Activated CD4-positive, alpha-beta memory T cell treated with anti-CD3 and anti-CD28 coated beads for 36 hours (primary cell): ENCODE measurements at regions not wholly inside any gene's neighbourhood (a gene's known extent, or its start where the extent isn't known, plus 50 kb on each side); places are given as distances from the start of the nearest gene placed in this dataset.

ENCODE experiments used
- CTCF ChIA-PET: fragments of 350-600 bp; sonication (Branson Sonifier 250); formaldehyde crosslinking; loops from one replicate; lab custom pipeline; 2021; ENCODE audit warnings: antibody characterized with exemption, inconsistent platforms; lab: Charles Lee
- POLR2A ChIA-PET: fragments of 350-600 bp; sonication (Branson Sonifier 250); formaldehyde crosslinking; loops from one replicate; lab custom pipeline; 2021; ENCODE audit warnings: antibody characterized with exemption; lab: Charles Lee
- DNase-seq: peaks from one replicate; pipeline ENCODE4 v3.0.0-alpha.2; 2020
- H3K27ac Mint-ChIP-seq: one replicate; pipeline ENCODE4 v1.8.0; 2021; ENCODE audit warnings: mixed read lengths
- H3K27me3 Mint-ChIP-seq: one replicate; pipeline ENCODE4 v1.8.0; 2021; ENCODE audit warnings: mixed read lengths
- H3K36me3 Mint-ChIP-seq: one replicate; pipeline ENCODE4 v1.8.0; 2021; ENCODE audit warnings: mixed read lengths
- H3K4me1 Mint-ChIP-seq: one replicate; pipeline ENCODE4 v1.8.0; 2021; ENCODE audit warnings: low read depth, mixed read lengths
- H3K4me3 Mint-ChIP-seq: one replicate; pipeline ENCODE4 v1.8.0; 2021; ENCODE audit warnings: mild to moderate bottlenecking, mixed read lengths
- H3K9me3 Mint-ChIP-seq: one replicate; pipeline ENCODE4 v1.8.0; 2021; ENCODE audit warnings: mixed read lengths
- intact Hi-C: fragments of 100-400 bp; cut with micrococcal nuclease; formaldehyde crosslinking; loops from one replicate; pipeline ENCODE4 v1.15.1; 2023

DNA sequence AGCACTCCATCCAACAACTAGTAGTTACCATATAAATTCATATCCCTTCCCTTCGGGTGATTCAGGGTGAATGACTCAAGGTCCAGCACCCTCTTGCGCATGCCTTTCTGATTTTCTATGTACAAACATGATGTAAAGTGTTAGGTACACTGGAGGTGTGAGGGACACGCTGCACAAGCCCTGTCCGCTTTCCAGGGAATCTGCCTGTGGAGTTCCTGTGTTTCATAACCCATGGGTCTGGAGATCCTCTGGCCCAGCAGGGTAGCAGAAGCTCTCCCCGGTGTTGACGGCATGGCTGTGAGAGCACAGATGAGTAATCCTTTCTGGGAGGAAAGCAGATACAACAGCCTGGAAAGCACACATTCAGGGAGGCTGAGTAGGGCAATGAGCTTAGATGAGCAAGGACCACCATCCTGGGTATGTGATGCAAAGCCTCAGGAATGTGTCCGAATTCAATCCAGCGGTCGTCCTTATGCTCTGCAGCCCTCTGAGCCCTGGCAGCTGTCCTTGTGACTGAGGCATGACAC lies 142.9 kb upstream of the TP63 start:
- intact Hi-C loops = no loop called here
- Mint-ChIP-seq H3K36me3 (no peaks in the 10 kb centered on the region), H3K27ac (no peak overlapping the region), H3K4me1 (no peaks in the 10 kb centered on the region), H3K27me3 (no peaks in the 10 kb centered on the region), H3K9me3 (peaks cover 4% of the 10 kb centered on the region), H3K4me3 (no peak overlapping the region)
- POLR2A ChIA-PET = no interaction called here
- DNase-seq = no peak
- CTCF ChIA-PET = no interaction called here

DNA sequence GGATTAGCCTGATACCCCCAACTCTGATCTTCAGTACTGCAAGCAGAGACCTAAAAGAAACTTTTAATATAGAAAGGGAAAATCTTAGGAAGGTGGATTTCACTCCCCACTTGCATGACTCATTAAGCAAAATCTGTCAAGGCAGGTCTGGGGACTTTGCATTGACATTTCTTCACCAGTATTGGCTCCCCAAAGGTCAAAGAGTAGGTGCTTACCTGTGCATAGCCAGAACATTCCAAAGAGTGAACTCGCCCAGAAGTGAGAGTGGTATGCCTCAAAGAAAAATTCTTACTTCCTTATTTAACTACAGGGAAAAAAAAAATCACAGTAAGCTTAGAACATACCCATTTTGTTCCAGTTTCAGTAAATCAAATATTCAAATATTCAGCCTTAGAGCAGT lies 140.9 kb upstream of the TP63 start:
- Mint-ChIP-seq H3K9me3 (peaks cover 4% of the 10 kb centered on the region), H3K27me3 (no peaks in the 10 kb centered on the region), H3K36me3 (no peaks in the 10 kb centered on the region), H3K4me1 (no peaks in the 10 kb centered on the region), H3K4me3 (no peak overlapping the region), H3K27ac (no peak overlapping the region)
- ChIA-PET POLR2A (no interaction called here), CTCF (no interaction called here)
- DNase-seq = no peak
- intact Hi-C loops = no loop called here

GRCh38 chr3:189490749-189491148 lies 140.4 kb upstream of the TP63 start:
- Mint-ChIP-seq H3K27ac (no peak overlapping the region), H3K27me3 (no peaks in the 10 kb centered on the region), H3K36me3 (no peaks in the 10 kb centered on the region), H3K9me3 (no peaks in the 10 kb centered on the region), H3K4me3 (no peak overlapping the region), H3K4me1 (no peaks in the 10 kb centered on the region)
- intact Hi-C loops = no loop called here
- CTCF ChIA-PET = no interaction called here
- POLR2A ChIA-PET = no interaction called here
- no peak for DNase-seq

GRCh38 chr3:189491831-189492230 lies 139.4 kb upstream of the TP63 start:
- H3K27ac Mint-ChIP-seq = no peak overlapping the region
- no peaks in the 10 kb centered on the region for H3K4me1 Mint-ChIP-seq
- no peaks in the 10 kb centered on the region for H3K9me3 Mint-ChIP-seq
- POLR2A ChIA-PET = no interaction called here
- CTCF ChIA-PET = no interaction called here
- H3K36me3 Mint-ChIP-seq = no peaks in the 10 kb centered on the region
- H3K27me3 Mint-ChIP-seq = no peaks in the 10 kb centered on the region
- no peak for DNase-seq
- intact Hi-C loops = no loop called here
- no peak overlapping the region for H3K4me3 Mint-ChIP-seq

DNA sequence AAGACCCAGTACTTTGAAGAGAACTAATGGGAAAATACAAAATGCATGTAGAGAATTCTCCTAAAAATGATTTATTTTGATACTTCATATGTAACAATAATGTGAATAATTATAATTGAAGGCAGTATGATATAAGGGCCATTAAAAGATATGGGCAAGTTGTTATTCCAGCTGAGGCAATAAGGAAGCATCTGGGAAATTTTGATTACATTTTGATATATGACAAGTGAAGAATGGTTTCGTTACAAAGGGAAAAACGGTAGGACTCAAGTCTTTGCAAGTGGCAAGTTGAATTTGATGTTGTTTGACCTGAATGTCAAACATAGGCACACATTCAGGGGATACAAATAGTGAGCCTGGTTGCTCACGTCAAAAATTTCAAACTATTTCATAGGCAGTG lies 137.9 kb upstream of the TP63 start:
- ChIA-PET POLR2A (no interaction called here), CTCF (no interaction called here)
- Mint-ChIP-seq H3K36me3 (no peaks in the 10 kb centered on the region), H3K27ac (no peak overlapping the region), H3K27me3 (no peaks in the 10 kb centered on the region), H3K4me1 (no peaks in the 10 kb centered on the region), H3K4me3 (no peak overlapping the region), H3K9me3 (no peaks in the 10 kb centered on the region)
- intact Hi-C loops = no loop called here
- DNase-seq = no peak

DNA sequence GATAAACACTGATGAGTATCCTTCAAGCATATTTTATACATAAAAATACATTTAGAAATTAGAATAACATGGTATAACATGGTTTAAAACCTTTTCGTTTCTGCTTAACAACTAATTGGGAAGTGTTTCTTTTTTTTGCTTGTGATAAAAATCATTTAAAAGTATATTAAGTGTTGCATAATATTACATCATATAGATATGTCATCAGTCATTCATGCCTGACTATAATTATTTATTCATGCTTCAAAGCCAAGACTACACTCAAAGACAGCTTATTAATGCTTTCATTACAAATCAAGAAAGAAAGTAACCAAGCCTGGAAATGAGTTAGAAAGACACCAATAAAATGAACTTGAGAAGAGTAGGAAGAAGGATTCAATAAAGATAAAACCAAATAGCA lies 136.6 kb upstream of the TP63 start:
- ChIA-PET CTCF (no interaction called here), POLR2A (no interaction called here)
- H3K4me1 Mint-ChIP-seq = no peaks in the 10 kb centered on the region
- H3K27ac Mint-ChIP-seq = no peak overlapping the region
- no peaks in the 10 kb centered on the region for H3K27me3 Mint-ChIP-seq
- H3K4me3 Mint-ChIP-seq = no peak overlapping the region
- H3K36me3 Mint-ChIP-seq = no peaks in the 10 kb centered on the region
- intact Hi-C loops = no loop called here
- H3K9me3 Mint-ChIP-seq = no peaks in the 10 kb centered on the region
- DNase-seq = no peak

DNA sequence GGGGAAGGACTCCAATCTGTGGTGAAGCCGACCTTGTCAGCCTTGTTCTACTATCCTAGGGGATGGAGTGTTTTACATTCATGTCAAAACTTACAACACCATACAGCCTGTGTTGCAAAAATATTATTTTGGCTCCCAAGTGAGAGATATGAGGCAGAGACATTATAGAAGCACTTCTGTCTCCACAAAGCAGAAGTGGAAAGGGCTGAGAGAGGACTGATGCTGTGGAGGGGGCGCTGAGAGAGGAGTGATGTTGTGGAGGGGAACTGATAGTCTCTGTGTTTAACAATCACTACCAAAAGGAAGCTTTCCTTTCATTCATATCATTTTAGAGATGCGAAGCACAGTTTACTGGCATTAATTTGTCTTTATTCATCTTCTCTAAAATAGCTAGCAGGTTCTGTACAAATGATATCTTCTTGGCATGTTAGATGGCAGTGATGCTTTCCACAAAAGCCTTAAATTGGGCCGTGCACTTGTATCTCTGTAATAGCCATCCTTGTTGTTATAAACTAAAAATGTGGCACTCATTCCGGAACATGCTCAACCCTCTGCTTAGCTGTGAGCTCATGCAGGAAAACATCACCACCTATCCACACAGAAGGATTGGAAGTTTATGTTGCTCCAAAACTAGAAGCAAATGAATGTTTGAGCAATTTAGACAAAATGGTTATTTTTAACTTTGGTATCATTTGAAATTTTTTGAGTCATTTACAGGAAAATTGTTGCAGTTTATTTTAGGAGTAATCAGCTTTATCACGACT lies 134.6 kb upstream of the TP63 start:
- H3K36me3 Mint-ChIP-seq = no peaks in the 10 kb centered on the region
- H3K4me3 Mint-ChIP-seq = no peak overlapping the region
- H3K27ac Mint-ChIP-seq = no peak overlapping the region
- no peak for DNase-seq
- H3K27me3 Mint-ChIP-seq = no peaks in the 10 kb centered on the region
- intact Hi-C loops = no loop called here
- CTCF ChIA-PET = no interaction called here
- POLR2A ChIA-PET = no interaction called here
- H3K4me1 Mint-ChIP-seq = no peaks in the 10 kb centered on the region
- peaks cover 8% of the 10 kb centered on the region for H3K9me3 Mint-ChIP-seq

DNA sequence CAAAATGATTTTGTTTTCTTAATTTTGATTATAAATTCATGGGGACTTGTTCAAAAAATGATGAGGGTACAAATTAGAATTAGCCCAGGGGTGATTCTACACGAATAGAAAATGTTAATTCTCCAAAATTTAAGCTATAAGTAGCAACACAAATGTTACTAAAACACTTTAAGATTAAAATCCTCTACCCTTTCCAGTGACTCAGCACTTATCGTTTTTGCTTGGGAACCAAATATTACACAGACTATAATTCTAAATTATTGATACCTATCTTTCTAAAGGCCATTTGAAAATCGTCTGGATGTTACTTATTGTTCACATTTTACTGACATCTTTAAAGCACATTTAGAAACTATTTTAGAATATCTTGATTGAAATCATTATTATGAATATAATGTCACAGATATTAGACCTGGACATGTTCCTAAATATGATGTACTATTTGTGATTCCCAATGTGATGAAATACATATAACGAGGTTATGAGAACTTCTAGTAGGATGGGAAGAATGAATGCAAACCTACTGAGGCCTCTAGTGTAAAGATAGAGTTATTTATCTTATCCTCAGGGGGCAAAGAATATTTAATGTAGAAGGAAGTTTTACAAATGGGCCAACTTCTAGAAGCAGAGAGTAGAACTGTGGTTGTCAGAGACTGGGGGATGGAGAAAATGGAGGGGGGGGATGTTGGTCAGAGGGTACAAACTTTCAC lies 132.0 kb upstream of the TP63 start:
- CTCF ChIA-PET = no interaction called here
- peaks cover 12% of the 10 kb centered on the region for H3K4me1 Mint-ChIP-seq
- H3K4me3 Mint-ChIP-seq = no peak overlapping the region
- intact Hi-C loops = no loop called here
- no peak for DNase-seq
- H3K27me3 Mint-ChIP-seq = no peaks in the 10 kb centered on the region
- peaks cover 9% of the 10 kb centered on the region for H3K9me3 Mint-ChIP-seq
- POLR2A ChIA-PET = no interaction called here
- no peak overlapping the region for H3K27ac Mint-ChIP-seq
- no peaks in the 10 kb centered on the region for H3K36me3 Mint-ChIP-seq

GRCh38 chr3:189500299-189500698 lies 130.9 kb upstream of the TP63 start:
- no peak overlapping the region for H3K4me3 Mint-ChIP-seq
- intact Hi-C loops = no loop called here
- no peaks in the 10 kb centered on the region for H3K36me3 Mint-ChIP-seq
- DNase-seq = no peak
- no peak overlapping the region for H3K27ac Mint-ChIP-seq
- POLR2A ChIA-PET = no interaction called here
- H3K9me3 Mint-ChIP-seq = peaks cover 9% of the 10 kb centered on the region
- H3K4me1 Mint-ChIP-seq = peaks cover 12% of the 10 kb centered on the region
- CTCF ChIA-PET = no interaction called here
- no peaks in the 10 kb centered on the region for H3K27me3 Mint-ChIP-seq

GRCh38 chr3:189500798-189501495 lies 130.2 kb upstream of the TP63 start:
- H3K9me3 Mint-ChIP-seq = peaks cover 9% of the 10 kb centered on the region
- H3K36me3 Mint-ChIP-seq = no peaks in the 10 kb centered on the region
- CTCF ChIA-PET = no interaction called here
- no peak overlapping the region for H3K27ac Mint-ChIP-seq
- no peaks in the 10 kb centered on the region for H3K27me3 Mint-ChIP-seq
- DNase-seq = no peak
- intact Hi-C loops = no loop called here
- no peak overlapping the region for H3K4me3 Mint-ChIP-seq
- POLR2A ChIA-PET = no interaction called here
- peaks cover 12% of the 10 kb centered on the region for H3K4me1 Mint-ChIP-seq

- no peak for DNase-seq
- CTCF ChIA-PET = no interaction called here
- no peaks in the 10 kb centered on the region for H3K36me3 Mint-ChIP-seq
Observed at GRCh38 chr3:189502256-189502655, 128.9 kb upstream of the TP63 start.

GRCh38 chr3:189502676-189503257 lies 128.4 kb upstream of the TP63 start:
- Mint-ChIP-seq H3K4me1 (peaks cover 12% of the 10 kb centered on the region), H3K9me3 (peaks cover 9% of the 10 kb centered on the region), H3K27me3 (peaks cover 5% of the 10 kb centered on the region), H3K4me3 (no peak overlapping the region), H3K27ac (no peak overlapping the region), H3K36me3 (no peaks in the 10 kb centered on the region)
- intact Hi-C loops = loop anchor here (2.0 kb wide), 1 partner anchor 28 kb away; no protein-coding TSS in a partner anchor
- DNase-seq = no peak
- CTCF ChIA-PET = no interaction called here
- POLR2A ChIA-PET = interaction anchor here (1.9 kb wide), 1 partner anchor 27 kb away, joined by 4 read pairs; no protein-coding TSS in a partner anchor

More at GRCh38 chr3:189502256-189502655, 128.9 kb upstream of the TP63 start:
- no peak overlapping the region for H3K4me3 Mint-ChIP-seq
- peaks cover 9% of the 10 kb centered on the region for H3K9me3 Mint-ChIP-seq
- POLR2A ChIA-PET = interaction anchor here (1.9 kb wide), 1 partner anchor 28 kb away, joined by 4 read pairs; no protein-coding TSS in a partner anchor
- peaks cover 12% of the 10 kb centered on the region for H3K4me1 Mint-ChIP-seq
- H3K27me3 Mint-ChIP-seq = peaks cover 5% of the 10 kb centered on the region
- intact Hi-C loops = loop anchor here (2.0 kb wide), 1 partner anchor 29 kb away; no protein-coding TSS in a partner anchor
- no peak overlapping the region for H3K27ac Mint-ChIP-seq
